Pancreas (tissue), 10 donors: ENCODE measurements at regions not wholly inside any gene's neighbourhood (a gene's known extent, or its start where the extent isn't known, plus 50 kb on each side); places are given as distances from the start of the nearest gene placed in this dataset.

Experiments used
- ATAC-seq, 4 donors: fragments of 200-7000 bp; cut with Tn5 transposase; one replicate each; pipeline versions ENCODE4 v1.8.0 to v1.9.1; 2020; ENCODE audit warnings: mild to moderate bottlenecking in 4 of 4, moderate library complexity in 4 of 4
- DNase-seq, 6 donors: peaks; one replicate each; pipeline ENCODE4 v3.0.0-alpha.2; 2020
- FAIRE-seq: peaks from 2 replicates; lab custom pipeline; 2012; peaks lifted over from hg19 to GRCh38; lab: Jason Lieb, UNC
- H3K27ac ChIP-seq, 4 donors: fragments of 200-600 bp; sonication (generic); 1 replicate in 3 of 4; 2 replicates in 1 of 4; pipeline versions ENCODE4 v1.5.0 to v1.8.0; 2020
- H3K27me3 ChIP-seq, 4 donors: fragments of 200-600 bp; one replicate each; pipeline ENCODE4 v1.8.0; 2021
- H3K36me3 ChIP-seq, 3 donors: fragments of 200-600 bp; sonication (generic) in 1 of 3; one replicate each; pipeline versions ENCODE4 v1.5.0 to v1.8.0; 2020 to 2021
- H3K4me1 ChIP-seq, 3 donors: fragments of 200-600 bp; one replicate each; pipeline ENCODE4 v1.8.0; 2021
- H3K4me3 ChIP-seq, 4 donors: fragments of 200-600 bp; sonication (generic) in 2 of 4; one replicate each; pipeline versions ENCODE4 v1.5.0 to v1.8.0; 2020 to 2021
- H3K9me3 ChIP-seq, 4 donors: fragments of 200-600 bp; one replicate each; pipeline ENCODE4 v1.8.0; 2021
- CTCF ChIP-seq, 4 donors: fragments of 200-600 bp; sonication (generic) in 3 of 4; IDR thresholded peaks; one replicate each; pipeline versions ENCODE4 v1.5.0 to v1.8.0; 2021; ENCODE audit warnings: antibody characterized with exemption in 4 of 4
- WGBS, 2 donors: extraction: QIAGEN DNeasy Blood & Tissue Kit; methylation state at CpG; one replicate each; pipeline ENCODE4 v1.1.7; 2013; 5-methylcytosine and 5-hydroxymethylcytosine counted together
- intact Hi-C, 3 donors: fragments of 100-400 bp; cut with DNase I; formaldehyde crosslinking; loops; one replicate each; pipeline versions ENCODE4 v1.11.1 to v1.14.2; 2022
- donor health status: healthy with polysubstance abuse.
- donor health status: DM: no; HTN: no; CAD: no; lungs with moderate emphysema.
- donor health status: DM: no; HTN: no; CAD: no.
- donor health status: control.
- donor health status: control.
- donor health status: Bipolar disorder and iron deficiency.
- donor health status: DM: yes; HTN: yes; CAD: no.
- donor health status: DM: no; HTN: no; CAD: no.
- donor health status: DM: no; HTN: no; CAD: no.
- donor health status: DM: yes; HTN: yes; CAD: no.

- no peak for DNase-seq
- WGBS, 2 donors, result 78 to 83% methylated on average over 9 of the region's 9 CpGs
Measured at GRCh38 chrX:1894026-1894294, 279.1 kb downstream of the ASMT start.

GRCh38 chrX:1894740-1895139 lies 279.9 kb downstream of the ASMT start:
- DNase-seq, result no peak
- Histone ChIP-seq H3K27me3 (no peaks in the 10 kb centered on the region), H3K4me3 (no peak overlapping the region), H3K36me3 (no peaks in the 10 kb centered on the region), H3K9me3 (no peaks in the 10 kb centered on the region), H3K27ac (no peak overlapping the region), H3K4me1 (no peaks in the 10 kb centered on the region)
- WGBS, 2 donors, result 52 to 64% methylated on average over 17 of the region's 17 CpGs
- no peak for ATAC-seq
- no peak for TF ChIP-seq CTCF (IDR thresholded peaks at IDR 0.05)
- intact Hi-C loops, result no loop called here
- no peak for FAIRE-seq

More at GRCh38 chrX:1894026-1894294, 279.1 kb downstream of the ASMT start:
- H3K4me1 ChIP-seq, result no peaks in the 10 kb centered on the region
- no peak for FAIRE-seq
- no peak for TF ChIP-seq CTCF (IDR thresholded peaks at IDR 0.05)
- no peaks in the 10 kb centered on the region for H3K36me3 ChIP-seq
- H3K4me3 ChIP-seq, result no peak overlapping the region
- intact Hi-C loops, result no loop called here
- no peak overlapping the region for H3K27ac ChIP-seq
- no peaks in the 10 kb centered on the region for H3K9me3 ChIP-seq
- no peak for ATAC-seq
- H3K27me3 ChIP-seq, result no peaks in the 10 kb centered on the region

GRCh38 chrX:1895583-1895982 lies 280.7 kb downstream of the ASMT start:
- DNase-seq, result no peak
- TF ChIP-seq CTCF (IDR thresholded peaks at IDR 0.05), result no peak
- H3K27ac ChIP-seq, result no peak overlapping the region
- H3K27me3 ChIP-seq, result no peaks in the 10 kb centered on the region
- FAIRE-seq, result no peak
- H3K4me3 ChIP-seq, result no peak overlapping the region
- H3K9me3 ChIP-seq, result no peaks in the 10 kb centered on the region
- intact Hi-C loops, result no loop called here
- no peak for ATAC-seq
- H3K4me1 ChIP-seq, result no peaks in the 10 kb centered on the region
- H3K36me3 ChIP-seq, result no peaks in the 10 kb centered on the region

- intact Hi-C loops, result no loop called here
- no peaks in the 10 kb centered on the region for H3K36me3 ChIP-seq
- FAIRE-seq (no peak), ATAC-seq (no peak), DNase-seq (no peak)
- TF ChIP-seq CTCF (IDR thresholded peaks at IDR 0.05), result no peak
- H3K27me3 ChIP-seq, result no peaks in the 10 kb centered on the region
- H3K4me1 ChIP-seq, result no peaks in the 10 kb centered on the region
- no peak overlapping the region for H3K27ac ChIP-seq
- H3K9me3 ChIP-seq, result no peaks in the 10 kb centered on the region
- WGBS, 2 donors, result 54 to 61% methylated on average over 12 of the region's 12 CpGs
- H3K4me3 ChIP-seq, result no peak overlapping the region
Measured at GRCh38 chrX:1899841-1900240, 285.0 kb downstream of the ASMT start.

GRCh38 chrX:1902901-1903235 lies 288.0 kb downstream of the ASMT start:
- H3K4me1 ChIP-seq, result no peaks in the 10 kb centered on the region
- FAIRE-seq (no peak), DNase-seq (no peak), ATAC-seq (no peak)
- no peak overlapping the region for H3K4me3 ChIP-seq
- intact Hi-C loops, result no loop called here
- no peaks in the 10 kb centered on the region for H3K36me3 ChIP-seq
- 37 to 43% methylated on average over 7 of the region's 7 CpGs for WGBS, 2 donors
- H3K9me3 ChIP-seq, result no peaks in the 10 kb centered on the region
- H3K27ac ChIP-seq, result no peak overlapping the region
- no peak for TF ChIP-seq CTCF (IDR thresholded peaks at IDR 0.05)
- H3K27me3 ChIP-seq, result no peaks in the 10 kb centered on the region
